ENCODE measurements at regions not wholly inside any gene's neighbourhood (a gene's known extent, or its start where the extent isn't known, plus 50 kb on each side); places are given as distances from the start of the nearest gene placed in this dataset.

DNA sequence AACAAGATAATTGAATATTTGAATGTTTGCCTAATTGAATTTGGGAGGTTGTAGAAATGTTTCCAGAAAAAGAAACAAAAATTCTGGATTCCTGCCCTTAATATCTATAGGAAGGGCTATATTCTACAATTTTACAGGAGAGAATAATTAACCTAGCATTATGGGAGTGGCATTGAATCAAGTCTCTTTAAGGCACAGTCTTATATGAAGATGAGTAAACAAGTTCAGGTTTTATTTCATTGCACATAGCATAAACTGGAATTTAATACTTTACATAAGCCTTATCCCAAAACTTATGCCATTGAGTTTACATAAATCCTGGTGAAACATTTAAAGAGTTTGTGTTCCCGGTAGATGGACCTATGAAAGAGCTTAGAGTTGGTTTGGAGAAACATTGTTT, 138.1 kb upstream of the ADAMTSL1 start:
- Histone ChIP-seq H3K27ac (ENCODE audit: low read length, poor library complexity, severe bottlenecking) (no peak overlapping the region), H3K14ac (ENCODE audit: low read length in 2 of 2) (no peak overlapping the region), H3K9ac (ENCODE audit: low read length) (no peak overlapping the region), H4K91ac (ENCODE audit: low read length) (no peak overlapping the region), H4K8ac (ENCODE audit: low read length) (no peak overlapping the region), H2BK15ac (ENCODE audit: low read depth, poor library complexity, severe bottlenecking) (no peak overlapping the region), H3K27me3 (ENCODE audit: control insufficient read depth in 1 of 2, insufficient read depth in 1 of 2, low read length in 2 of 2) (no peaks in the 10 kb centered on the region), H3K4me2 (ENCODE audit: low read length, poor library complexity, severe bottlenecking) (no peak overlapping the region), H3K23ac (ENCODE audit: low read length in 2 of 2) (no peak overlapping the region), H3K4me1 (ENCODE audit: control insufficient read depth, insufficient read depth, low read depth, low read length) (peaks cover 3% of the 10 kb centered on the region), H2BK120ac (ENCODE audit: low read depth, low read length) (no peak overlapping the region), H3K36me3 (ENCODE audit: control insufficient read depth in 1 of 2, insufficient read depth in 2 of 2, low read depth in 1 of 2, low read length in 2 of 2) (no peaks in the 10 kb centered on the region), H2AFZ (ENCODE audit: low read depth, low read length) (no peak overlapping the region), H2BK12ac (ENCODE audit: low read length in 2 of 2) (no peak overlapping the region), H2AK5ac (ENCODE audit: low read length, severe bottlenecking) (no peak overlapping the region), H3K18ac (ENCODE audit: low read depth in 1 of 2, low read length in 2 of 2) (no peak overlapping the region), H3K9me3 (ENCODE audit: control insufficient read depth, low read length) (no peaks in the 10 kb centered on the region), H2BK5ac (ENCODE audit: low read depth, low read length, poor library complexity, severe bottlenecking) (no peak overlapping the region), H3K4me3 (ENCODE audit: insufficient read depth in 1 of 2, low read depth in 1 of 2, low read length in 2 of 2) (no peak overlapping the region), H3K79me1 (replicated peaks; ENCODE audit: low read length, poor library complexity, severe bottlenecking) (no peaks in the 10 kb centered on the region), H3K4ac (ENCODE audit: low read depth in 1 of 2, low read length in 2 of 2) (no peak overlapping the region)
- WGBS = 100% methylated on average over 1 of the region's 1 CpG
- no peak for DNase-seq

DNA sequence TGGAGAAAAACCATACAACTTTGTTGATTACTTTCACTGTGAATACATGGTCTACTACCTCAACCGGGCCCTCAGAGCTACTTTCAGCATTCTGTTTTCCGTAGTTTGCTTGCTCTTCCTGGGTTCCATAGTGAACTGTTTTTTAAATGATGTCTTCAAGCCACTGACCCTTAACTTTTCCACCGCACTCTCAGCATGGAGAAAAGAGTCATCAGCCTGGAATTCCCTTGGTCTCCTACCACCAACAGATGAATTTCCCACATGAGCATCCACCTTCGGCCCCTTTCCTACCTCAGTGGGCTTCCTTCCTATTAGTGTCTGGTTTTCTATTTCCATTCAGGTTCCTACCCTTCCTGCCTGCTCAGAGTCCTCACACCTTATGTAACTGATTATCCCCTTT, 135.9 kb upstream of the ADAMTSL1 start:
- DNase-seq = no peak
- H3K4me1 ChIP-seq (ENCODE audit: control insufficient read depth, insufficient read depth, low read depth, low read length) = peaks cover 3% of the 10 kb centered on the region
- WGBS = 88% methylated on average over 4 of the region's 4 CpGs

DNA sequence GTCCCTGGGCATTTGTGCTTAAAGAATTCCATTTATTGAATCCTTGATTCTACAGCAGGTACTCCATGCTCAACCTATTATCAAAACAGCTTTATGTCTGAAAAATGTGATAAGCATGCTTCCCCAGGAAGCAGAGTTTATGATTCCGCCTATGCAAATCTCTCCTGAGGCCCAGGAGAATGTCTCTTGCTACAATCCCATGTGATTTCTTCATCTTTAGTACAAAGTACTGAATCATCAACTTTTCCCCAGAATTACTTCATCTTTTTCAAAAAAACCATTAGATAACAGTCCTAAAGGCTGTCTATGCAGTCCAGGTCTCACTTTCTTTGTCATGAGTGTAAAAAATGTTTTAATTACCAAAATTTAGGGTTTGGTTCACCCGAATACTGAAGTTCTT, 130.2 kb upstream of the ADAMTSL1 start:
- 74% methylated on average over 1 of the region's 2 CpGs for WGBS

More for the DNA sequence above, 135.9 kb upstream of the ADAMTSL1 start:
- H2AFZ ChIP-seq (ENCODE audit: low read depth, low read length) = no peak overlapping the region
- no peak overlapping the region for H3K4me3 ChIP-seq (ENCODE audit: insufficient read depth in 1 of 2, low read depth in 1 of 2, low read length in 2 of 2)
- peak overlapping the region; percentile 50 for H3K4me2 ChIP-seq (ENCODE audit: low read length, poor library complexity, severe bottlenecking)
- peak overlapping the region; percentile 98 for H3K27ac ChIP-seq (ENCODE audit: low read length, poor library complexity, severe bottlenecking)
- H2BK120ac ChIP-seq (ENCODE audit: low read depth, low read length) = no peak overlapping the region
- no peaks in the 10 kb centered on the region for H3K36me3 ChIP-seq (ENCODE audit: control insufficient read depth in 1 of 2, insufficient read depth in 2 of 2, low read depth in 1 of 2, low read length in 2 of 2)
- H2BK12ac ChIP-seq (ENCODE audit: low read length in 2 of 2) = no peak overlapping the region
- H3K4ac ChIP-seq (ENCODE audit: low read depth in 1 of 2, low read length in 2 of 2) = no peak overlapping the region
- H3K18ac ChIP-seq (ENCODE audit: low read depth in 1 of 2, low read length in 2 of 2) = no peak overlapping the region
- no peak overlapping the region for H2BK15ac ChIP-seq (ENCODE audit: low read depth, poor library complexity, severe bottlenecking)
- H3K9ac ChIP-seq (ENCODE audit: low read length) = no peak overlapping the region
- H2BK5ac ChIP-seq (ENCODE audit: low read depth, low read length, poor library complexity, severe bottlenecking) = no peak overlapping the region
- no peak overlapping the region for H3K23ac ChIP-seq (ENCODE audit: low read length in 2 of 2)
- no peak overlapping the region for H4K91ac ChIP-seq (ENCODE audit: low read length)
- no peaks in the 10 kb centered on the region for H3K79me1 ChIP-seq (replicated peaks; ENCODE audit: low read length, poor library complexity, severe bottlenecking)
- H3K9me3 ChIP-seq (ENCODE audit: control insufficient read depth, low read length) = no peaks in the 10 kb centered on the region
- H4K8ac ChIP-seq (ENCODE audit: low read length) = no peak overlapping the region
- H3K27me3 ChIP-seq (ENCODE audit: control insufficient read depth in 1 of 2, insufficient read depth in 1 of 2, low read length in 2 of 2) = no peaks in the 10 kb centered on the region
- no peak overlapping the region for H3K14ac ChIP-seq (ENCODE audit: low read length in 2 of 2)
- H2AK5ac ChIP-seq (ENCODE audit: low read length, severe bottlenecking) = no peak overlapping the region

DNA sequence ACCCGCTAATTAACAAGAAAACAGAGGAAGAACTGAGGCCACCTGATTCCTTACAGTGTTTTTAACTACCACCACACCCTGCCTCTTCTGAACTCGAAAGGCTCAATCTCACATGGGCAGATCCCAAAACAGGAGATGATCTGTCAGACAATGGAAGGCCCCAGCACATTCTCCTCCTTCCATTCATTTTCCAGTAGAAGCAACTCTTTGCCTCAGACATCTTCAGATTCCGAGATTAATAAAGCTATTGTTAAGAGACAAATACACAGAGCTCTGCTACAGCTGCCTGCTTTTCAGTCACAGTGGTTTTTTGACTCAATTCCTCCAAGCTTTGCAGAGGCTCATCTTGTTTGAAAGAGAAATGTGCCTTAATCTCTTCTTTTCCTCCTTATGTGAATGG, 127.2 kb upstream of the ADAMTSL1 start:
- Histone ChIP-seq H2BK120ac (ENCODE audit: low read depth, low read length) (no peak overlapping the region), H3K4me1 (ENCODE audit: control insufficient read depth, insufficient read depth, low read depth, low read length) (peaks cover 10% of the 10 kb centered on the region)

More for the DNA sequence above, 130.2 kb upstream of the ADAMTSL1 start:
- H3K27ac ChIP-seq (ENCODE audit: low read length, poor library complexity, severe bottlenecking) = no peak overlapping the region
- H3K4me2 ChIP-seq (ENCODE audit: low read length, poor library complexity, severe bottlenecking) = no peak overlapping the region
- no peak overlapping the region for H4K91ac ChIP-seq (ENCODE audit: low read length)
- H3K9ac ChIP-seq (ENCODE audit: low read length) = no peak overlapping the region
- H3K18ac ChIP-seq (ENCODE audit: low read depth in 1 of 2, low read length in 2 of 2) = no peak overlapping the region
- H3K27me3 ChIP-seq (ENCODE audit: control insufficient read depth in 1 of 2, insufficient read depth in 1 of 2, low read length in 2 of 2) = no peaks in the 10 kb centered on the region
- H2AFZ ChIP-seq (ENCODE audit: low read depth, low read length) = no peak overlapping the region
- peaks cover 4% of the 10 kb centered on the region for H3K4me1 ChIP-seq (ENCODE audit: control insufficient read depth, insufficient read depth, low read depth, low read length)
- H3K36me3 ChIP-seq (ENCODE audit: control insufficient read depth in 1 of 2, insufficient read depth in 2 of 2, low read depth in 1 of 2, low read length in 2 of 2) = no peaks in the 10 kb centered on the region
- no peak overlapping the region for H2AK5ac ChIP-seq (ENCODE audit: low read length, severe bottlenecking)
- no peaks in the 10 kb centered on the region for H3K9me3 ChIP-seq (ENCODE audit: control insufficient read depth, low read length)
- H4K8ac ChIP-seq (ENCODE audit: low read length) = no peak overlapping the region
- no peak overlapping the region for H3K14ac ChIP-seq (ENCODE audit: low read length in 2 of 2)
- H3K23ac ChIP-seq (ENCODE audit: low read length in 2 of 2) = no peak overlapping the region
- no peak overlapping the region for H2BK5ac ChIP-seq (ENCODE audit: low read depth, low read length, poor library complexity, severe bottlenecking)
- no peak overlapping the region for H2BK120ac ChIP-seq (ENCODE audit: low read depth, low read length)
- no peaks in the 10 kb centered on the region for H3K79me1 ChIP-seq (replicated peaks; ENCODE audit: low read length, poor library complexity, severe bottlenecking)
- peak; percentile 47 for DNase-seq
- H2BK15ac ChIP-seq (ENCODE audit: low read depth, poor library complexity, severe bottlenecking) = no peak overlapping the region
- no peak overlapping the region for H3K4me3 ChIP-seq (ENCODE audit: insufficient read depth in 1 of 2, low read depth in 1 of 2, low read length in 2 of 2)
- H2BK12ac ChIP-seq (ENCODE audit: low read length in 2 of 2) = no peak overlapping the region
- no peak overlapping the region for H3K4ac ChIP-seq (ENCODE audit: low read depth in 1 of 2, low read length in 2 of 2)

More for the DNA sequence above, 127.2 kb upstream of the ADAMTSL1 start:
- Histone ChIP-seq H3K79me1 (replicated peaks; ENCODE audit: low read length, poor library complexity, severe bottlenecking) (no peaks in the 10 kb centered on the region), H4K8ac (ENCODE audit: low read length) (no peak overlapping the region), H2BK12ac (ENCODE audit: low read length in 2 of 2) (no peak overlapping the region), H3K23ac (ENCODE audit: low read length in 2 of 2) (no peak overlapping the region), H3K27ac (ENCODE audit: low read length, poor library complexity, severe bottlenecking) (peak overlapping the region; percentile 53), H3K18ac (ENCODE audit: low read depth in 1 of 2, low read length in 2 of 2) (no peak overlapping the region), H2BK5ac (ENCODE audit: low read depth, low read length, poor library complexity, severe bottlenecking) (no peak overlapping the region), H3K9me3 (ENCODE audit: control insufficient read depth, low read length) (no peaks in the 10 kb centered on the region), H3K9ac (ENCODE audit: low read length) (no peak overlapping the region), H3K27me3 (ENCODE audit: control insufficient read depth in 1 of 2, insufficient read depth in 1 of 2, low read length in 2 of 2) (no peaks in the 10 kb centered on the region), H3K4ac (ENCODE audit: low read depth in 1 of 2, low read length in 2 of 2) (no peak overlapping the region), H3K4me3 (ENCODE audit: insufficient read depth in 1 of 2, low read depth in 1 of 2, low read length in 2 of 2) (no peak overlapping the region), H2AFZ (ENCODE audit: low read depth, low read length) (no peak overlapping the region), H4K91ac (ENCODE audit: low read length) (no peak overlapping the region), H3K36me3 (ENCODE audit: control insufficient read depth in 1 of 2, insufficient read depth in 2 of 2, low read depth in 1 of 2, low read length in 2 of 2) (no peaks in the 10 kb centered on the region), H2BK15ac (ENCODE audit: low read depth, poor library complexity, severe bottlenecking) (no peak overlapping the region), H3K4me2 (ENCODE audit: low read length, poor library complexity, severe bottlenecking) (no peak overlapping the region), H3K14ac (ENCODE audit: low read length in 2 of 2) (no peak overlapping the region), H2AK5ac (ENCODE audit: low read length, severe bottlenecking) (no peak overlapping the region)
- no peak for DNase-seq
- WGBS = 90% methylated on average over 3 of the region's 3 CpGs
